Fibroblast of the aortic adventitia (primary cell): ENCODE measurements at regions not wholly inside any gene's neighbourhood (a gene's known extent, or its start where the extent isn't known, plus 50 kb on each side); places are given as distances from the start of the nearest gene placed in this dataset.

Experiments
- DNase-seq: peaks from one replicate; pipeline ENCODE4 v3.0.0-alpha.2; 2010; ENCODE audit warnings: low read depth
- H3K4me3 ChIP-seq: 2 replicates; pipeline ENCODE4 v1.5.1; 2011; ENCODE audit warnings: low read depth, mild to moderate bottlenecking, control low read depth, low read length, moderate library complexity
- CTCF ChIP-seq: IDR thresholded peaks from 2 replicates; pipeline ENCODE4 v1.5.1; 2011; ENCODE audit warnings: mild to moderate bottlenecking, low read length, control low read depth, inconsistent platforms; ENCODE audit not compliant: insufficient read depth

GRCh38 chr9:86655147-86655546 lies 292.2 kb downstream of the GAS1 start:
- DNase-seq: peak; percentile 52
- no peak overlapping the region for H3K4me3 ChIP-seq
- no peak for TF ChIP-seq CTCF

- no peak for TF ChIP-seq CTCF
- no peak overlapping the region for H3K4me3 ChIP-seq
- no peak for DNase-seq
Observed at GRCh38 chr9:86653466-86653865, 293.8 kb downstream of the GAS1 start.

DNA sequence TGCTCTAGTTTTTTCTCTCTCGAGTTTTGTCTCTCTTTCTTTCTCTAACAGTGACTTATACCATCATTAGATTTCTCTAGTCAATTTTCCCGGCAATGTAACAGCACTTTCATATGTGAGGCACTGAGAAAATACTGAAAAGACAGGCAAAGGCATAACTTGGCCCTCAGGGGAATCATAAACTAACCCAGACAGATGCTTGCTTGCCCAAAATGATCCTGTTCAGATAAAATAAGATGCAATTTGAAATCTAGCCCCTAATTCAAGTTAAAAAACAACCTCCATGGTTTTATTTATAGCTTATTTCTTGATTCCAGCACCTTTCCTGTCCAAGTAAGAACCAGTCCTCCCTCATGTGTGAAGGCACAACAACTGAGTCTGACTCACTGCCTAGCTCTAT lies 294.6 kb downstream of the GAS1 start:
- peak; percentile 13 for DNase-seq
- no peak for TF ChIP-seq CTCF
- no peak overlapping the region for H3K4me3 ChIP-seq

DNA sequence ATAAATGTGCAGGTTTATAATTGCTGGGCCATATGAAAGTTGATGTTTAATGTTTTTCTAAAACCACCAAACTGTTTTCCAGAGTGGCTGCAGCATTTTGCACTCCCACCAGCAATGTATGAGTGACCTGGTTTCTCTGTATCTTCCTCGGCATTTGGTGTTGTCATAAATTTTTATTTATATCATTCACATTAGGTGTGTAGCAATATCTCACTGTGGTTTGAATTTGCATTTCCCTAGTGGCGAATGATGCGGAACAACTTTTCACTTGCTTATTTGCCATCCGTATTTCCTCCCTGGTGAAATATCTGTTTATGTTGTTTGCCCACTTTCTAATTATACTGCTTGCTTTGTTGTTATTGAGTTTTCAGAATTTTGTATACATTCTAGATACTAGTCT lies 295.7 kb upstream of the TUT7 start:
- DNase-seq: no peak
- no peak for TF ChIP-seq CTCF
- no peak overlapping the region for H3K4me3 ChIP-seq

DNA sequence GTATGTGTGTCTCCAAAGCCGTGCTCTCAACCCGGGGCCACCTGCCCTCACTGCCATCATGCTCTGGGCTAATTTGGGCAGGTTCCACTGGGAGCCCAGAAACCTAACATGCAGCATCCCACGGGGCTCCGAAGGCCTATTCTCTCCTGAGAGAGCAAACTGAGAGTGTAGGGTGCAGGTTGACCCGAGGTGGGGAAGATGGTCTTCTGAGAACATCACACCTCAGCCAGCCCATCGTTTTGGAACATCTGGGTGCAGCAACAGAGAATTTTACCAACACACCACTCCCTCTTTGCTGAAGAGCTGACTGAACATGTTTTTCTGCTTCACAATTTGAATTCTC lies 294.6 kb upstream of the TUT7 start:
- H3K4me3 ChIP-seq: no peak overlapping the region
- no peak for TF ChIP-seq CTCF
- DNase-seq: no peak

DNA sequence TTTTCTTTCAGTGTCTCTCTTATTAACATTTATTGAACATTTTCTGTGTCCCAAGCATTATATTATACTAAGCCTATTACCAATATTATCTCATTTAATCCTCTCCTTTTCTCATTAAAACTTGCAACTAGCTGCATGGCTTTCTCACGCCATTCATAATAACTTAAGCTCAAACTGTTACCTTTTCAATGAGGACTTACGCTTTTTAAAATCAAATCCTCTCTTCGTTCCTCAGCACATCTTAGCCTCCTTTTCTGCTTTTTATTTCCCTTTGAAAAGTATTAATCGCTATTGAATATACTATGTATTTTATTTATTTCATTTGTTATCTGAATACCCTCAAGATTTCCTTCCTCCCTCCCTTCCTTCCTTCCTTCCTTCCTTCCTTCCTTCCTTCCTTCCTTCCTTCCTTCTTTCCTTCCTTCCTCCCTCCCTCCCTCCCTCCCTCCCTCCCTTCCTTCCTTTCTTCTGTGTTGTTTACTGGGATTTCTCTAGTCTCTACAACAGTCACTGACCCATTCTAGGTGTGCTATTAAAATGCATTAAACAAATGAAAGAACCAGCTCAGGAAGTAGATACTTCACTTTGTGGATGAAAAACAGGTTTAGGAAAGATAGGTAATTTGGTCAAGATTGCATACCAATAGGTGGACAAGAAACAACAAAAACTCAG lies 294.1 kb upstream of the TUT7 start:
- DNase-seq: no peak
- no peak for TF ChIP-seq CTCF
- H3K4me3 ChIP-seq: no peak overlapping the region

GRCh38 chr9:86645303-86645702 lies 291.1 kb upstream of the TUT7 start:
- no peak overlapping the region for H3K4me3 ChIP-seq
- no peak for DNase-seq
- TF ChIP-seq CTCF: no peak
